NCI-H2227 (cell line): ENCODE measurements at regions not wholly inside any gene's neighbourhood (a gene's known extent, or its start where the extent isn't known, plus 50 kb on each side); places are given as distances from the start of the nearest gene placed in this dataset.
"Not testable (repeated sequence)": the region's sequence is repeated elsewhere in the genome, so short reads cannot be mapped to it uniquely, and the experiment has no call there.

Source experiments
- DNase-seq: peaks from one replicate; lab custom pipeline; 2025; ENCODE audit not compliant: unreplicated experiment; lab: John Stamatoyannopoulos, UW

GRCh38 chr5:174504266-174504726, 220.1 kb upstream of the MSX2 start:
- DNase-seq, result peak; percentile 42

- DNase-seq, result no peak
Observed at GRCh38 chr5:174505621-174506020, 218.8 kb upstream of the MSX2 start.

GRCh38 chr5:174510782-174511453, 213.5 kb upstream of the MSX2 start:
- DNase-seq, result not testable (repeated sequence)

GRCh38 chr5:174511714-174512253, 212.6 kb upstream of the MSX2 start:
- DNase-seq, result no peak

DNA sequence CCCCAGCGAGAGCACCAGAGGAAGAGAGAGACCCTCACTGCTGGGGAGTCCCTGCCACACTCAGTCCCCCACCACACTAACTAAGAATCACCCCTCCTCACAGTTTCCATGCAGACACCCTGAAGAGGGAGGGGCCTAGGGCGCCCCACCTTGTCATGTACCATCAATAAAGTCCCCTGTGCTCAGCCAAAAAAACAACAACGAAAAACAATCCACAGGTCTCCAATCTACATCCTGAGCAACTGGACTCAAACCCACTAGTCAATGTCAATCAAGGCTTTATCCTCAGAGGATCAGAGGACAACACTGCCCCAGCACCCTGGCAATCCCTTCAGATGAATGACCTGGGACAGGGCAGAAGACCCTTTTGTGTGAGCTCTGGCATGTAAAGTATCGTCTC, 210.1 kb upstream of the MSX2 start:
- no peak for DNase-seq

- peak; percentile 65 for DNase-seq
Observed at GRCh38 chr5:174514983-174515394, 209.4 kb upstream of the MSX2 start.

GRCh38 chr5:174516741-174517140, 207.6 kb upstream of the MSX2 start:
- no peak for DNase-seq

DNA sequence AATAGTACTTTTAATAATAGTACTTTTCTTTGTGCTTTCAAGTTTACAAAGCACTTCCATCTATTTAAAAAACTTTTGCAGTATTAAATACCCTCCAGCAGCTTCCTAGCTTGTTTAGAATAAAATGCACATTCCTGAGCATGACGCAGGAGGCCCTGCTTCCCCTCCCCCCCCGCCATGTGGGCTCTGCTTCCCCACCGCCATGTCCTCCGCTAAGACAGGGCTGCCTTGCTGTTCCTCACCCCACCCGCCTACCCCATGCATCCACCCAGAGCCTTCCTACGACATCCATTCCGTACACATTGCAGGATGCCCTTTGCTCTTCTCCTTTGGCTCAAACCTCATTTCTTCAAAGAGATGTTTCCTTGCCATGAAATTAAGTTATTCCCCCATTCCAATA, 205.9 kb upstream of the MSX2 start:
- no peak for DNase-seq

DNA sequence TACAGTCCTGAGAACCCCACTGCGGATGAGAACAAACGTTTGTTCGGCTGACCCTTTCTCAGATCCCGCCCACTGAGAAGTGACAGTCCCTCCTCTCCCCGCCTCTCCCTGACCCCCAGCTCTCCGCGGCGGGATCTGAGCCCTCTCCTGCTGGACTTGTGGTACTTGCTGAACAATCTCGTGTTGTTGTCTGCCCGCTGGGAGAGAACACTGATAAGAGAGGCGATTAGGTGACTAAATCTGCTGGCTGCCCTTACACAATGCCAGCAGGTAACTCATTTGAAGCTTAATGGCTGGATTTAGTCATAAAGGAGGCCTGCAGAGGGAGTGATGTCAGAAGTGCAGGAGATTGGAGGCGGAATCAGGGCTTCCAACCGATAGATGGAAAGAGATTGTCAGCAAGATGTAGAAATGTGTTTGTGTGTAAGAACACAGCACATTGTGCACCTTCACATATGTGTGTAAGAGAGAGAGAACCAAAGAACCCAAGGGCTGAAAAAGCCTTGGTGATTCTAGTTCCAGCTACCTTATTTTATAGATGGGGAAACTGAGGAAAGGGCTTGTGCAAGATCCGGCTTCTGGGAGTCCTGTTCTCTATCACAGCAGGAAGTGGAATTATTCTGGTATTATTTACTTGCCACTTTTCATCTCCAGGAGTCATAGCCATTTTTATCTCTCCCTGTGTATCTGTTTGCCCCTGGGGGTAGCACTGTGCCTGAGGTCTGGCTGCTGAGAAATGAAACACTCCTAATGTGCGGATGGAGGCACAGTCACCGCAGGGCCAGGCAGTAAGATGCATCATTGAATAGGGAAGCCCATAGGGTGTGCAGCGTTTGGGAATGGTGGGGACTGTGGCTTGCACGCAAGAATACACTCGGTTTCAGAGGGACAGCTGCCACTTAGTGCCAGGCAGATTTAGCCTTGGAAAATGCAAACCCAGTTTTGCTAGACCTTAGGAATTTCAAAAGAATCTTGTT, 203.7 kb upstream of the MSX2 start:
- peak; percentile 42 for DNase-seq

GRCh38 chr5:174521449-174521848, 202.9 kb upstream of the MSX2 start:
- no peak for DNase-seq

GRCh38 chr5:174522480-174523260, 201.7 kb upstream of the MSX2 start:
- no peak for DNase-seq

DNA sequence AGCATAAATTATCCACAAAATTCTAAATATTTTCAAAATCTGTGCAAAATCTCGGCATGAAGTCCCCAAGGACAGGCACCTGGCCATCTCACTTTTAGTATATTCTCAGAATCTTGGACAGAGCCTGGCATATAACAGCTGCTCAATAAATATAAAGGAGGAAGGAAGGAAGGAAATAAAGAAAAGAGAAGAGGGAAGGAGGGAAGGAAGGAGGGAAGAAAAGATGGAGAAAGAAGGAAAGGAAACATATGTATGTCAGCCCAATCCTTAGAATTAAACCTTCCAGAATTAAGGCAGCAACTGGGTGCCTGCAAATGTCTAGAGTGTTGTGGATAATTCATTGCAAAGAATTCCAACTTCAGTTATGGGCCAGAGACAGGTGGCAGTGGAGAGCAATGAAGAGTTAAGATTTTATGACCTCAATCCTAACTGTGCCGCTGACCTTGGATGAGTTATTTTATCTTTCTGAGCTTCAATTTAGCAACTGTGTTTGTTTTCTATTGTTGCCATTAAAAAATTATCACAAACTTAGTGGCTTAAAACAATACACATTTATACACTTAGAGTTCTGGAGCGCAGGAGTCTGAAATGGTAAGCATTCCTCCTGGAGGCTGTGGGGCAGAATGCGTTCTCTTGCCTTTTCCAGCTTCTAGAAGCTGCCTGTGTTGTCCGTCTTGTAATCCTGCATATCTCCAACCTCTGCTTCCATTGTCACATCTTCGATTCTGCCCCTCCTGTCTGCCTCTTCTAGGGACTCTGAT, 200.9 kb upstream of the MSX2 start:
- DNase-seq, result no peak

- no peak for DNase-seq
Observed at GRCh38 chr5:174524351-174524750, 200.0 kb upstream of the MSX2 start.

- DNase-seq, result no peak
Observed at GRCh38 chr5:174526177-174526576, 198.2 kb upstream of the MSX2 start.

DNA sequence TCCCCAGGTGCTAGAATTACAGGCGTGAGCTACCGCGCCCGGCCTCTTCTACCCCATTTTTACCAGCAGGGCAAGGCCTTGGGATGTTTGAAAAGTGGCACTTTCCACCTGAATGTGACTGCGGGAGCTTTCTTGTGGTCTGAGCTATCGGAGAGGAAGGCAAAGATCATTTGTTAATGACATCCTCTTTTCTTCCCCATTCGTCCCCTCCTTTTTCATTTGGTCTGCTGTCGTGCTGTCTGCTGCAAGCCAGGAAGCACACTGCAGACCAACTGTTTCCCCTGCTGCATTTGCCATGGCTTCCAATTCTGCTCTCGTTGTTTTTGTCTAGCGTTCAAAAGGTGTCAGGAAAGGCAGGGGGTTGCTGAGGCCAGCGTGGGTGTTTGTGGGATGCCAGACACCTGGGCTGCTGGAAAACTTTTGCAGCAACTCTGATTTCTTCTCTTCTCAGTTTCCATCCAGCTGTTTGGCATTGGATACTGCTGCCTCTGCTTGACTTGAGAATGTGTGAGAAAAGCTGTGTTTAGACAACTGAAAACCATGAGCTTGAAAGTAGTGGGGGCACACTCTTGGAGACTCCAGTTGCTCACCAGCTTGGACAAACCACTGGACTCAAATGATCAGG, 196.4 kb upstream of the MSX2 start:
- no peak for DNase-seq

DNA sequence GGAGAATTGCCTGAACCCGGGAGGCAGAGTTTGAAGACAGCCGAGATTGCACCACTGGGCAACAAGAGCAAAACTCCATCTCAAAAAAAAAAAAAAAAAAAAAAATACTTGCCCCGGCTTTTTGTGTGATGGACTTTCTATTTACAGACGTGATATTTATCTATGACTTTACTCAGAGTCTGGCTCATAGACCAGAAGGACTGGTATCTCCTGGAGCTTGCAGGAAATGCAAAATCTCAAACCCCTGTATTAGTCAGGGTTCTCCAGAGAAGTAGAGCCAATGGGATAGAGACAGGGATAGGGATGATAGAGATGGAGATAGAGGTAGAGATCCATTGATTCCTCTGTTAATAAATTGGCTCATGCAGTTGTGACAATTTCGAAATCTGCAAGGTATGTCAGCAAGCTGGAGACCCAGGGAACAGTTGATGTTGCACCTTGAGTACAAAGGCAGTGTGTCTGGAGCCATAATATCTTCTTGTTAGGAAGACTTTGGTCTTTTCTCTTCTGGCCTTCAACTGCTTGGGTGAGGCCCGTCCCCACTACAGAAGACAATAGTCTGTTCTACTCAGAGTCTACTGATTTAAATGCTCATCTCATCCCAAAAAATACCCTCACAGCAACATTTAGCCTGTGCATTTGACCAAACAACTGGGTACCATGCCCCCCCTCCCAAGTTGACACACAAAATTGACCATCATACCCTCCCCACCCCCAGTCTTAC, 195.4 kb upstream of the MSX2 start:
- DNase-seq, result no peak

DNA sequence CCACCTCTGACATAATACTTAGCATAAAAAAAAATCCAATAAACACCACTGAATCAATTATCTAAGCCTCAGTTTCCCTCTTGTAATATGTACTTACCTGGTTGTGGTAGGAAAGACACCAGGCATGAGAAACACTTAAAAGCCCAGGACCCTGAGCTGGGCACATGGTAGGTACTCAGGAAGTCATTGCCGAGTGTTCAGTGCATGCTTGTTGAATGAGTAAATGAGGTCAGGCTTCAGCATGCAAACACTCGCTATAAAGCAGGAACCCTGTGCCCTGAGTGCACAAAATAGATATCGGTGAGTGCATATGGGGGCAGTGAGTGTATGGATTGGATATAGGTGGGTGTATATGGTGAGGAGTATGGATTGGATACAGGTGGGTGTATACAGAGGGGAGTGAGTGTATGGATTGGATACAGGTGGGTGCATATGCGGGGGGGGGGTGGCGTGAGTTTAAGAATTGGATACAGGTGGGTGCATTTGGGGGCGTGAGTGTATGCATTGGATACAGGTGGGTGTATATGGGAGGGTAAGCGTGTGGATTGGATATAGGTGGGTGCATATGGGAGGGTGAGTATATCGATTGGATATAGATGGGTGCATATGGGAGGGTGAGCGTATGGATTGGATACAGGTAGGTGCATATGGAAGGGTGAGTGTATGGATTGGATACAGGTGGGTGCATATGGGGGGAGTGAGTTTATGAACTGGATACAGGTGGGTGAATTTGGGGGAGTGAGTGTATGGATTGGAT, 194.3 kb upstream of the MSX2 start:
- DNase-seq, result no peak

GRCh38 chr5:174531782-174532191, 192.6 kb upstream of the MSX2 start:
- DNase-seq, result peak; percentile 70
